ENCODE measurements at regions not wholly inside any gene's neighbourhood (a gene's known extent, or its start where the extent isn't known, plus 50 kb on each side); places are given as distances from the start of the nearest gene placed in this dataset.
"Not testable (repeated sequence)": the region's sequence is repeated elsewhere in the genome, so short reads cannot be mapped to it uniquely, and the experiment has no call there.

DNA sequence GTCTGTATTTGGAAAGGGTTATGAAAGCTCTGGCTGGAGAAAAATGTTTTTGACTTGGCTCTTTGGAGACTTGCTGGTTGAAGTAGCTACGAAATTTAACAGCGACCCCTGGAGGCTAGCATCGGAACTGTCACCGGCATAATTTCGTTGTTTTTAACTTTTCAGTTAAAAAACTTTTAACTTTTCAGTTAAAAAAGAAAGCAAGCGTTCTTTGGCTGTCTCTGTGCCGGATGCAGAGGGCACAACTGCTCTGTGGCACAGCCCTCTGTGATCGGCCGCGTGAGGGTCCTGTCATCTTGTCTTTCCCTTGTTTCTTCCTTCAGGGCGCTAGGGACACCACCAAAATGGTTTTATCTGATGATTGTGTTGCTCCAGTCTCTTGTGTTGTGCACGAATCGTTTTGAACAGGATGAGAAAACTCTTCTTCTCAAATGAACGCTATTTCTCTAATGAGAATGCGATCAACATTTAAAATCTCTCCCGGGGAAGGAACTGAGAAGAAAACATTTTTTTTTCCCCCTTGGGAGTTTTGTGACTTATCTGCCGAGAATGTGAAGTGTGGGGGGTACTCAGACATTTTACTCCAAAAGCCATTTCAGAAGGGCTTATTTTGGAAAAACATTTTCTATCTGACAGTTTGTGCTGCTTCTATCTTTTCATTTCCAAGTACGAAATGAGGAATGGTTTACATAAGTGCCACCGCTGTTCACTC lies 57.1 kb downstream of the ADCYAP1 start:
- DNase-seq (ENCODE audit: low read depth), result no peak
- peak overlapping the region; percentile 58 for H3K4me3 ChIP-seq (ENCODE audit: low read length)
- TF ChIP-seq, protein P1, sequence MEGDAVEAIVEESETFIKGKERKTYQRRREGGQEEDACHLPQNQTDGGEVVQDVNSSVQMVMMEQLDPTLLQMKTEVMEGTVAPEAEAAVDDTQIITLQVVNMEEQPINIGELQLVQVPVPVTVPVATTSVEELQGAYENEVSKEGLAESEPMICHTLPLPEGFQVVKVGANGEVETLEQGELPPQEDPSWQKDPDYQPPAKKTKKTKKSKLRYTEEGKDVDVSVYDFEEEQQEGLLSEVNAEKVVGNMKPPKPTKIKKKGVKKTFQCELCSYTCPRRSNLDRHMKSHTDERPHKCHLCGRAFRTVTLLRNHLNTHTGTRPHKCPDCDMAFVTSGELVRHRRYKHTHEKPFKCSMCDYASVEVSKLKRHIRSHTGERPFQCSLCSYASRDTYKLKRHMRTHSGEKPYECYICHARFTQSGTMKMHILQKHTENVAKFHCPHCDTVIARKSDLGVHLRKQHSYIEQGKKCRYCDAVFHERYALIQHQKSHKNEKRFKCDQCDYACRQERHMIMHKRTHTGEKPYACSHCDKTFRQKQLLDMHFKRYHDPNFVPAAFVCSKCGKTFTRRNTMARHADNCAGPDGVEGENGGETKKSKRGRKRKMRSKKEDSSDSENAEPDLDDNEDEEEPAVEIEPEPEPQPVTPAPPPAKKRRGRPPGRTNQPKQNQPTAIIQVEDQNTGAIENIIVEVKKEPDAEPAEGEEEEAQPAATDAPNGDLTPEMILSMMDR (conservative IDR thresholded peaks at IDR 0.05; ENCODE audit: low read depth, low read length), result peak; percentile 92

DNA sequence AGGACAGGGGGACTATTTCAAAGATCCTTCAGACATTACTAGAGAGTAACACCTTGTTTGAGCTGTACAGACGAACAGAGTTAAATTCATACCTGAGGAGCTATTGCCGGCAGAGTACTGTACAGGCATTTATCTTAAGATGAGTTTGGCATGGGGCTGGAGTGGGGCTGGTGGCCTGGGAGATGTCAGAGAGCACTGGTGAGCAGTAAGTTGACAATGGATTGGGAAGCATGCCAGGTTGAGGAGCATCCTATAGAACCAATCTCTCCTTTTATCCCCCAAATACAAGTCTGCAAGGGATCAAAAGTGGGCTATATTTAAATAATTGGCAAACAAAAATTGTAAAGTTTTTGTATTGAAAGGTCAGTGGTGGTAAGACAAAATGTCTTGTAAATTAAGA lies 58.6 kb downstream of the ADCYAP1 start:
- no peak overlapping the region for H3K4me3 ChIP-seq (ENCODE audit: low read length)
- DNase-seq (ENCODE audit: low read depth), result no peak
- TF ChIP-seq, protein P1 (conservative IDR thresholded peaks at IDR 0.05; ENCODE audit: low read depth, low read length), result no peak

- H3K4me3 ChIP-seq (ENCODE audit: low read length), result no peak overlapping the region
- DNase-seq (ENCODE audit: low read depth), result no peak
- TF ChIP-seq, protein P1 (conservative IDR thresholded peaks at IDR 0.05; ENCODE audit: low read depth, low read length), result no peak
Observed at GRCh38 chr18:965921-966758, 61.5 kb downstream of the ADCYAP1 start.

DNA sequence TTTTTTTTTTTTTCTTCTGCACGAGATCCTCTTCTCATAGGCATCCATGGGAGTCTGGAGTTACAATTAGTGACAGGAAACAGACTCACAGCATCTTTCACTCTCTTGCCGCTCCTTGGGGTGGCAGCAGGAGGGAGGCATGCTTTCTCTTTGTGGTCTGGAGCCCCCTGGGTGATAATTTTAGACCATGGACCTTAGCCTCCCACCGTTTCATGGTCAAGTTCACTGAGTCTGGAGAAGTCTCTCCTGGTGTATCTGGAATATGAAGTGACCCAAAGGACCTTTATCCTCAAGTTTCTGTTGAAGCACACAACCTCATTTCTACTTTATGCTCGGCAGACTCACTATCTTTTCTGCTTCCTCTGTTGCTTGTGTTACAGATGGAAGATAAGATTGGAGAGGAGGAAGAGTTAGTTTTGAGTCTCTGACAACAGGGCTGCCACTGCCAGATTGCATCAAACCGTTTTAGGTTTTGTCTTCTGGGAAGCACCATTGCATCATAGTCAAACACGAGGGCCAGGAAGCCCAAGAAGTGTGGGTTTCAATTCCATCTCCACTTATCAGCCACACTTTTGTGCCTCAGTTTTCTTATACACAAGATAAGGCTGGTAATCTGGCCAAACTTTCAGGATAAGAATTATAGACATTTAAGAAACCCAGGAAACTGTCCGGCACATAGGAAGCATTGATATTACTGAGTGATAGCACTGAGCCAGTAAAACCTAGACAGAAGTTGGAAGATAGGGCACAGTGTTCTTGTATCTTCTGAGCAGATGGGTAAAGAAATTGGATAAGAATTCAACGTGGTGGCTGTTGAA lies 62.3 kb downstream of the ADCYAP1 start:
- DNase-seq (ENCODE audit: low read depth), result no peak
- TF ChIP-seq, protein P1 (conservative IDR thresholded peaks at IDR 0.05; ENCODE audit: low read depth, low read length), result no peak
- H3K4me3 ChIP-seq (ENCODE audit: low read length), result no peak overlapping the region

DNA sequence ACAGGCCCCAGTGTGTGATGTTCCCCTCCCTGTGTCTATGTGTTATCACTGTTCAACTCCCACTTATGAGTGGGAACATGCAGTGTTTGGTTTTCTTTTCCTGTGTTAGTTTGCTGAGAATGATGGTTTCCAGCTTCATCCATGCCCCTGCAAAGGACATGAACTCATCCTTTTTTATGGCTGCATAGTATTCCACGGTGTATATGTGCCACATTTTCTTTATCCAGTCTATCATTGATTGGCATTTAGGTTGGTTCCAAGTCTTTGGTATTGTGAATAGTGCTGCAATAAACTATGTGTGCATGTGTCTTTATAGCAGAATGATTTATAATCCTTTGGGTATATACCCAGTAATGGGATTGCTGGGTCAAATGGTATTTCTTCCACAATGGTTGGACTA lies 64.2 kb downstream of the ADCYAP1 start:
- DNase-seq (ENCODE audit: low read depth); H3K4me3 ChIP-seq (ENCODE audit: low read length): not testable (repeated sequence)

DNA sequence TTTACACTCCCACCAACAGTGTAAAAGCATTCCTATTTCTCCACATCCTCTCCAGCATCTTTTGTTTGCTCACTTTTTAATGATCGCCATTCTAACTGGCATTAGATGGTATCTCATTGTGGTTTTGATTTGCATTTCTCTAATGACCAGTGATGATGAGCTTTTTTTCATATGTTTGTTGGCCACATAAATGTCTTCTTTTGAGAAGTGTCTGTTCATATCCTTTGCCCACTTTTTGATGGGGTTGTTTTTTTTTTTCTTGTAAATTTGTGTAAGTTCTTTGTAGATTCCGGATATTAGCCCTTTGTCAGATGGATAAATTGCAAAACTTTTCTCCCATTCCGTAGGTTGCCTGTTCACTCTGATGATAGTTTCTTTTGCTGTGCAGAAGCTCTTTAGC lies 64.6 kb downstream of the ADCYAP1 start:
- not testable (repeated sequence) for DNase-seq (ENCODE audit: low read depth); H3K4me3 ChIP-seq (ENCODE audit: low read length)

DNA sequence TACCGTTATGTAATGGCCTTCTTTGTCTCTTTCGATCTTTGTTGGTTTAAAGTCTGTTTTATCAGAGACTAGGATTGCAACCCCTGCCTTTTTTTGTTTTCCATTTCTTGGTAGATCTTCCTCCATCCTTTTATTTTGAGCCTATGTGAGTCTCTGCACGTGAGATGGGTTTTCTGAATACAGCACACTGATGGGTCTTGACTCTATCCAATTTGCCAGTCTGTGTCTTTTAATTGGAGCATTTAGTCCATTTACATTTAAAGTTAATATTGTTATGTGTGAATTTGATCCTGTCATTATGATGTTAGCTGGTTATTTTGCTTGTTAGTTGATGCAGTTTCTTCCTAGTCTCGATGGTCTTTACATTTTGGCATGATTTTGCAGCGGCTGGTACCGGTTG lies 69.9 kb downstream of the ADCYAP1 start:
- not testable (repeated sequence) for DNase-seq (ENCODE audit: low read depth); H3K4me3 ChIP-seq (ENCODE audit: low read length)

DNA sequence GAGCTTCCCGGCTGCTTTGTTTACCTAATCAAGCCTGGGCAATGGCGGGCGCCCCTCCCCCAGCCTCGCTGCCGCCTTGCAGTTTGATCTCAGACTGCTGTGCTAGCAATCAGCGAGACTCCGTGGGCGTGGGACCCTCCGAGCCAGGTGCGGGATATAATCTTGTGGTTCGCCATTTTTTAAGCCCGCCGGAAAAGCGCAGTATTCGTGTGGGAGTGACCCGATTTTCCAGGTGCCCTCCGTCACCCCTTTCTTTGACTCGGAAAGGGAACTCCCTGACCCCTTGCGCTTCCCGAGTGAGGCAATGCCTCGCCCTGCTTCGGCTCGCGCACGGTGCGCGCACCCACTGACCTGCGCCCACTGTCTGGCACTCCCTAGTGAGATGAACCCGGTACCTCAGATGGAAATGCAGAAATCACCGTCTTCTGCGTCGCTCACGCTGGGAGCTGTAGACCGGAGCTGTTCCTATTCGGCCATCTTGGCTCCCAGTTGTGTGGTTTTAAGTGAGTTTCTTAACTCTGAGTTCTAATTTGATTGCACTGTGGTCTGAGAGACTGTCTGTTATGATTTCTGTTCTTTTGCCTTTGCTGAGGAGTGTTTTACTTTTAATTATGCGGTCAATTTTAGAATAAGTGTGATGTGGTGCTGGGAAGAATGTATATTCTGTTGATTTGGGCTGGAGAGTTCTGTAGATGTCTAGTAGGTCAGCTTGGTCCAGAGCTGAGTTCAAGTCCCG lies 71.9 kb downstream of the ADCYAP1 start:
- H3K4me3 ChIP-seq (ENCODE audit: low read length); DNase-seq (ENCODE audit: low read depth): not testable (repeated sequence)

DNA sequence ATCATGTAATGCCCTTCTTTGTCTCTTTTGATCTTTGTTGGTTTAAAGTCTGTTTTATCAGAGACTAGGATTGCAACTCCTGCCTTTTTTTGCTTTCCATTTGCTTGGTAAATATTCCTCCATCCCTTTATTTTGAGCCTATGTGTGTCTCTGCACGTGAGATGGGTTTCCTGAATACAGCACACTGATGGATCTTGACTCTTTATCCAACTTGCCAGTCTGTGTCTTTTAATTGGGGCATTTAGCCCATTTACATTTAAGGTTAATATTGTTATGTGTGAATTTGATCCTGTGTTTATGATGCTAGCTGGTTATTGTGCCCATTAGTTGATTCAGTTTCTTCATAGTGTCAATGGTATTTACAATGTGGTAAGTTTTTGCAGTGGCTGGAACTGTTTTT lies 72.7 kb downstream of the ADCYAP1 start:
- DNase-seq (ENCODE audit: low read depth); H3K4me3 ChIP-seq (ENCODE audit: low read length): not testable (repeated sequence)

GRCh38 chr18:977732-978131 lies 73.1 kb downstream of the ADCYAP1 start:
- not testable (repeated sequence) for DNase-seq (ENCODE audit: low read depth); H3K4me3 ChIP-seq (ENCODE audit: low read length)

Measured in retinal pigment epithelial cell (primary cell).